Spleen (tissue), 11 donors: ENCODE measurements at regions not wholly inside any gene's neighbourhood (a gene's known extent, or its start where the extent isn't known, plus 50 kb on each side); places are given as distances from the start of the nearest gene placed in this dataset.

Source experiments
- DNase-seq: peaks from one replicate; pipeline ENCODE4 v3.0.0-alpha.2; 2020
- H3K27ac ChIP-seq, 8 donors: fragments of 200-600 bp; sonication (generic) in 7 of 8; 1 replicate in 4 of 8; 2 replicates in 4 of 8; pipeline versions ENCODE4 v1.5.0 to v1.8.0; 2016 to 2021; ENCODE audit warnings: inconsistent platforms in 4 of 8, mild to moderate bottlenecking in 4 of 8, moderate library complexity in 1 of 8
- H3K27me3 ChIP-seq, 7 donors: fragments of 200-600 bp; sonication (generic) in 6 of 7; replicated peaks in 1 of 7; 1 replicate in 4 of 7; 2 replicates in 3 of 7; pipeline versions ENCODE4 v1.5.0 to v1.8.0; 2016 to 2021; ENCODE audit warnings: inconsistent platforms in 3 of 7, mild to moderate bottlenecking in 1 of 7
- H3K36me3 ChIP-seq, 6 donors: fragments of 200-600 bp; sonication (generic) in 5 of 6; 1 replicate in 4 of 6; 2 replicates in 2 of 6; pipeline versions ENCODE4 v1.5.0 to v1.8.0; 2016 to 2021; ENCODE audit warnings: inconsistent platforms in 2 of 6
- H3K4me1 ChIP-seq, 6 donors: fragments of 200-600 bp; sonication (generic) in 5 of 6; 1 replicate in 3 of 6; 2 replicates in 3 of 6; pipeline versions ENCODE4 v1.5.0 to v1.8.0; 2016 to 2021; ENCODE audit warnings: inconsistent platforms in 3 of 6
- H3K4me3 ChIP-seq, 8 donors: fragments of 200-600 bp; sonication (generic) in 7 of 8; 1 replicate in 4 of 8; 2 replicates in 4 of 8; pipeline versions ENCODE4 v1.5.0 to v1.8.0; 2016 to 2021; ENCODE audit warnings: inconsistent platforms in 4 of 8, mild to moderate bottlenecking in 4 of 8, moderate library complexity in 2 of 8
- H3K9me3 ChIP-seq, 8 donors: fragments of 200-600 bp; sonication (generic) in 7 of 8; 1 replicate in 4 of 8; 2 replicates in 4 of 8; pipeline versions ENCODE4 v1.5.0 to v1.8.0; 2016 to 2021; ENCODE audit warnings: inconsistent platforms in 4 of 8
- CTCF ChIP-seq, 11 experiments: fragments of 200-600 bp in 7 of 11; fragments of 450-650 bp in 4 of 11; sonication (generic) in 4 of 11; IDR thresholded peaks in 8 of 11; conservative IDR thresholded peaks in 3 of 11; 1 replicate in 7 of 11; 2 replicates in 4 of 11; pipeline versions ENCODE4 v1.4.0 to v1.8.0; 2016 to 2021; ENCODE audit warnings: antibody characterized with exemption in 11 of 11, inconsistent platforms in 4 of 11, mild to moderate bottlenecking in 1 of 11
- POLR2A ChIP-seq, 3 donors: fragments of 450-650 bp; IDR thresholded peaks; one replicate each; pipeline ENCODE4 v1.5.1; 2017; ENCODE audit warnings: antibody characterized with exemption in 3 of 3, mild to moderate bottlenecking in 1 of 3
- POLR2AphosphoS5 ChIP-seq, 3 donors: sonication (generic); formaldehyde crosslinking; IDR thresholded peaks; one replicate each; pipeline ENCODE4 v1.5.1; 2017; ENCODE audit warnings: antibody characterized with exemption in 3 of 3
- WGBS, 5 donors: extraction: QIAGEN DNeasy Blood & Tissue Kit in 3 of 5; methylation state at CpG; one replicate each; pipeline versions ENCODE4 v1.1.5 to v1.1.7; 2013 to 2018; 5-methylcytosine and 5-hydroxymethylcytosine counted together
- intact Hi-C: fragments of 100-400 bp; cut with DNase I; formaldehyde crosslinking; loops from one replicate; pipeline ENCODE4 v1.15.0; 2023; ENCODE audit warnings: low total_unique reads
- donor health status: healthy with polysubstance abuse.
- donor health status: DM: no; HTN: no; CAD: no; lungs with moderate emphysema.
- donor health status: DM: no; HTN: no; CAD: no.
- donor health status: Bipolar disorder and iron deficiency.
- donor health status: healthy.
- donor health status: DM: no; HTN: no; CAD: no.
- donor health status: DM: yes; HTN: yes; CAD: no.

GRCh38 chr15:56837273-56837672, 81.2 kb upstream of the TCF12 start:
- no peak for DNase-seq
- WGBS, 5 donors: 80 to 90% (median 88%) methylated on average over 1 of the region's 1 CpG
- Histone ChIP-seq H3K9me3 (no peaks in the 10 kb centered on the region), H3K36me3 (no peaks in the 10 kb centered on the region), H3K4me1 (peaks cover 0 to 25% (median 0%) of the 10 kb centered on the region in 6 donors), H3K27me3 (no peaks in the 10 kb centered on the region), H3K4me3 (no peak overlapping the region), H3K27ac (no peak overlapping the region)
- intact Hi-C loops: no loop called here
- TF ChIP-seq CTCF (IDR thresholded peaks at IDR 0.05 in 8 of 11, conservative IDR thresholded peaks at IDR 0.05 in 3 of 11) (no peak), POLR2A (IDR thresholded peaks at IDR 0.05) (no peak), POLR2AphosphoS5 (IDR thresholded peaks at IDR 0.05) (no peak)

- intact Hi-C loops: no loop called here
- 59 to 84% (median 76%) methylated on average over 2 of the region's 2 CpGs for WGBS, 5 donors
Measured at GRCh38 chr15:56835718-56836171, 82.7 kb upstream of the TCF12 start.

GRCh38 chr15:56832125-56832524, 86.3 kb upstream of the TCF12 start:
- H3K4me3 ChIP-seq: no peak overlapping the region
- no peaks in the 10 kb centered on the region for H3K36me3 ChIP-seq
- intact Hi-C loops: no loop called here
- no peak overlapping the region for H3K27ac ChIP-seq
- H3K9me3 ChIP-seq: no peaks in the 10 kb centered on the region
- no peak for TF ChIP-seq POLR2AphosphoS5 (IDR thresholded peaks at IDR 0.05)
- TF ChIP-seq POLR2A (IDR thresholded peaks at IDR 0.05): no peak
- no peak for TF ChIP-seq CTCF (IDR thresholded peaks at IDR 0.05 in 8 of 11, conservative IDR thresholded peaks at IDR 0.05 in 3 of 11)
- no peak for DNase-seq
- 67 to 89% (median 75%) methylated on average over 5 of the region's 5 CpGs for WGBS, 5 donors
- no peaks in the 10 kb centered on the region for H3K27me3 ChIP-seq
- H3K4me1 ChIP-seq: peaks cover 0 to 4% (median 0%) of the 10 kb centered on the region in 6 donors

More at GRCh38 chr15:56835718-56836171, 82.7 kb upstream of the TCF12 start:
- DNase-seq: no peak
- TF ChIP-seq POLR2A (IDR thresholded peaks at IDR 0.05) (no peak), CTCF (IDR thresholded peaks at IDR 0.05 in 8 of 11, conservative IDR thresholded peaks at IDR 0.05 in 3 of 11) (no peak), POLR2AphosphoS5 (IDR thresholded peaks at IDR 0.05) (peak in 1 of 3 donors; percentile 9)
- no peak overlapping the region for H3K27ac ChIP-seq
- peaks cover 0 to 25% (median 0%) of the 10 kb centered on the region in 6 donors for H3K4me1 ChIP-seq
- H3K36me3 ChIP-seq: no peaks in the 10 kb centered on the region
- H3K27me3 ChIP-seq: no peaks in the 10 kb centered on the region
- no peaks in the 10 kb centered on the region for H3K9me3 ChIP-seq
- H3K4me3 ChIP-seq: no peak overlapping the region

GRCh38 chr15:56831467-56832005, 86.9 kb upstream of the TCF12 start:
- Histone ChIP-seq H3K36me3 (no peaks in the 10 kb centered on the region), H3K27ac (no peak overlapping the region), H3K9me3 (no peaks in the 10 kb centered on the region), H3K4me3 (no peak overlapping the region), H3K4me1 (no peaks in the 10 kb centered on the region), H3K27me3 (no peaks in the 10 kb centered on the region)
- no peak for TF ChIP-seq POLR2A (IDR thresholded peaks at IDR 0.05)
- TF ChIP-seq CTCF (IDR thresholded peaks at IDR 0.05 in 8 of 11, conservative IDR thresholded peaks at IDR 0.05 in 3 of 11): no peak
- no peak for TF ChIP-seq POLR2AphosphoS5 (IDR thresholded peaks at IDR 0.05)
- no peak for DNase-seq
- intact Hi-C loops: no loop called here
- 87 to 96% (median 93%) methylated on average over 3 of the region's 3 CpGs for WGBS, 5 donors
